ENCODE measurements at regions not wholly inside any gene's neighbourhood (a gene's known extent, or its start where the extent isn't known, plus 50 kb on each side); places are given as distances from the start of the nearest gene placed in this dataset.

- TF ChIP-seq CTCF (IDR thresholded peaks at IDR 0.05) (no peak), POLR2A (IDR thresholded peaks at IDR 0.05) (no peak), POLR2AphosphoS5 (IDR thresholded peaks at IDR 0.05) (no peak)
These were observed 258.0 kb upstream of the MYOCD start for GRCh38 chr17:12407495-12408252.

Data from prostate gland (tissue), 2 donors.